NB4 (cell line): ENCODE measurements at regions not wholly inside any gene's neighbourhood (a gene's known extent, or its start where the extent isn't known, plus 50 kb on each side); places are given as distances from the start of the nearest gene placed in this dataset.
"Not testable (repeated sequence)": the region's sequence is repeated elsewhere in the genome, so short reads cannot be mapped to it uniquely, and the experiment has no call there.

Experiments
- MYC ChIP-seq: IDR thresholded peaks from 2 replicates; pipeline ENCODE4 v1.6.1; 2011; ENCODE audit warnings: low read depth, low read length
- POLR2A ChIP-seq: IDR thresholded peaks from 2 replicates; pipeline ENCODE4 v1.6.1; 2011; ENCODE audit warnings: mild to moderate bottlenecking; ENCODE audit not compliant: insufficient read length; ENCODE audit errors: extremely low read depth
- TF ChIP-seq, protein P1 (sequence below): IDR thresholded peaks from 2 replicates; pipeline ENCODE4 v1.6.1; 2011; ENCODE audit warnings: low read depth, low read length
- TF ChIP-seq, protein P2 (sequence below): IDR thresholded peaks from one replicate; pipeline ENCODE4 v1.5.1; 2012; ENCODE audit warnings: low read depth, low read length

DNA sequence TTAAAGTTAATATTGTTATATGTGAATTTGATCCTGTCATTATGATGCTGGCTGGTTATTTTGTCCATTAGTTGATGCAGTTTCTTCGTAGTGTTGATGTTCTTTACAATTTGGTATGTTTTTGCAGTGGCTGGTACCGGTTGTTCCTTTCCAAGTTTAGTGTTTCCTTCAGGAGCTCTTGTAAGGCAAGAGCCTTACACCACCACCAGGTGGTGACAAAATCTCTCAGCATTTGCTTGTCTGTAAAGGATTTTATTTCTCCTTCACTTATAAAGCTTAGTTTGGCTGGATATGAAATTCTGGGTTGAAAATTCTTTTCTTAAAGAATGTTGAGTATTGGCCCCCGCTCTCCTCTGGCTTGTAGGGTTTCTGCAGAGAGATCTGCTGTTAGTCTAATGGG is 86.4 kb upstream of the UNC13C start:
- TF ChIP-seq, protein P1, sequence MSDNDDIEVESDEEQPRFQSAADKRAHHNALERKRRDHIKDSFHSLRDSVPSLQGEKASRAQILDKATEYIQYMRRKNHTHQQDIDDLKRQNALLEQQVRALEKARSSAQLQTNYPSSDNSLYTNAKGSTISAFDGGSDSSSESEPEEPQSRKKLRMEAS: not testable (repeated sequence)
- TF ChIP-seq, protein P2, sequence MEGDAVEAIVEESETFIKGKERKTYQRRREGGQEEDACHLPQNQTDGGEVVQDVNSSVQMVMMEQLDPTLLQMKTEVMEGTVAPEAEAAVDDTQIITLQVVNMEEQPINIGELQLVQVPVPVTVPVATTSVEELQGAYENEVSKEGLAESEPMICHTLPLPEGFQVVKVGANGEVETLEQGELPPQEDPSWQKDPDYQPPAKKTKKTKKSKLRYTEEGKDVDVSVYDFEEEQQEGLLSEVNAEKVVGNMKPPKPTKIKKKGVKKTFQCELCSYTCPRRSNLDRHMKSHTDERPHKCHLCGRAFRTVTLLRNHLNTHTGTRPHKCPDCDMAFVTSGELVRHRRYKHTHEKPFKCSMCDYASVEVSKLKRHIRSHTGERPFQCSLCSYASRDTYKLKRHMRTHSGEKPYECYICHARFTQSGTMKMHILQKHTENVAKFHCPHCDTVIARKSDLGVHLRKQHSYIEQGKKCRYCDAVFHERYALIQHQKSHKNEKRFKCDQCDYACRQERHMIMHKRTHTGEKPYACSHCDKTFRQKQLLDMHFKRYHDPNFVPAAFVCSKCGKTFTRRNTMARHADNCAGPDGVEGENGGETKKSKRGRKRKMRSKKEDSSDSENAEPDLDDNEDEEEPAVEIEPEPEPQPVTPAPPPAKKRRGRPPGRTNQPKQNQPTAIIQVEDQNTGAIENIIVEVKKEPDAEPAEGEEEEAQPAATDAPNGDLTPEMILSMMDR: peak; percentile 17
- TF ChIP-seq POLR2A, MYC: not testable (repeated sequence)
